ENCODE measurements at regions not wholly inside any gene's neighbourhood (a gene's known extent, or its start where the extent isn't known, plus 50 kb on each side); places are given as distances from the start of the nearest gene placed in this dataset.

DNA sequence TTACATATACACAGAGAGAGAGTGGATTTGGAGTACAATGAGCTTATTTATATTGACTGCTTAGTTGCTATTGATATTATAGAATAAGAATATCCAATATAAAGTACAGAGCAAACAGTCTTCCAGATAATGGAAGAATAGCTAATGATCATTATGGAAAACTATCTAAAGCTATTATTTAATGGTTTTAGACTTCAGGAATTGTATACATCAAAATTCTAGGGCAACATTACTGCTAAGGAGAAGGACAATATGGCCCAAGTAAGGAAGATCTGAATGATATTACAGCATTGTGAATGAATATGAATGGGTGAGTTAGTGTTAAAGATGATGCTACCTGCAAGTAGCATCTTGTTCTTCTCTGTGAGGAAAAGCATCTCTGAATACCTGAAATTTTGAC is 604.2 kb upstream of the PCDH20 start:
- no peak for DNase-seq (ENCODE audit: low read depth)

DNA sequence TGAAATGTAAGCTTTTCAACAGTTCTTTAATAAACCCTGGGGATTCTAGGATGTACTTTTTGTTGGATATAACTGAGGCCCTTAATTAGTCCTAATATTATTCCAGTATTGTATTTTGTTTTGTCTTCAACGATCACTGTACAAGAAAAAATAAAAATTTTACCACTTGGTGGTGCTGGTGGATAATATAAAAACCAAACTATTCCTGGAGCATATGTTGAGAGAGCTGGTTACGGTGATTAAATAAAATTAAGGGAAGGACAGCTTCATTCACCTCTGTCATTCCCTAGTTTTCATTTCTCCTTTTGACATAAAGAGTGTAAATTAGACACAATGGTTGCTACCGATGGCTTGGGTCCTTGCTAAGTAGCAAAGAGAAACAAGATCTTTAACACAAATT is 598.6 kb upstream of the PCDH20 start:
- DNase-seq (ENCODE audit: low read depth), result peak; percentile 1

DNA sequence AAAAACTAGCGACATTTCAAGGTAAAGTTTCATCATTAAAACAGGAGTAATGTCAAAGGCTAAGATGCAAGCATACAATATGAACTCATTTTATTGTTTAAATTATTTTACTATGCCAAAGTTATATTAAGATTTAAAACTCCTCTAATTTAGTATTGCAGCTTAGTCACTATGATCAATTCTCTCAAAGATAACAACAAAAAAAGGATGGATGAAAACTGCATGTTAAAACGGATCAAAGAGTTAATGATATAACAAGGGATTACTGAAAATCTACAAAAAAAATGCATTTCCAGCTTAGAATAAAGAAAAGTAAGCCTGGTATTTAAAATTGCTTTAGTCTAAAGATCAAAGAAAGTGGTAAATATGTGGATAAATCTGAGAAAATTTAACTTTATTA is 587.8 kb upstream of the PCDH20 start:
- DNase-seq (ENCODE audit: low read depth), result no peak

DNA sequence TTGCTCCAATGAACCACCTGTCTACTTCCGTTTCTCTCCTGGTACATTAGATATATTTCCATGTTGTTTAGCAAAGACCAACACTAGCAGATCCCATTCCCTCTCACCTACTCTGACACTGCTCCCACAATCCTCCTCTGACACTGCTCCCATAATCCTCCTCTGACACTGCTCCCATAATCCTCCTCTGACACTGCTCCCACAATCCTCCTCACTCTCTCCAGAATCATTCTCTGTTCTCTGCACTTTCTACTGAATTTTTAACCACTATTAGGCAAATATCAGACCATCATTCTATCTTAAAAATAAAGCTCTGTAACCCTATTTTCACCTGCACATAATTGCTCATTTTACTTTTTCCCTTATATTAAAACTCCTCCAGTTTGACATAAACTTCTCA is 578.5 kb upstream of the PCDH20 start:
- no peak for DNase-seq (ENCODE audit: low read depth)

DNA sequence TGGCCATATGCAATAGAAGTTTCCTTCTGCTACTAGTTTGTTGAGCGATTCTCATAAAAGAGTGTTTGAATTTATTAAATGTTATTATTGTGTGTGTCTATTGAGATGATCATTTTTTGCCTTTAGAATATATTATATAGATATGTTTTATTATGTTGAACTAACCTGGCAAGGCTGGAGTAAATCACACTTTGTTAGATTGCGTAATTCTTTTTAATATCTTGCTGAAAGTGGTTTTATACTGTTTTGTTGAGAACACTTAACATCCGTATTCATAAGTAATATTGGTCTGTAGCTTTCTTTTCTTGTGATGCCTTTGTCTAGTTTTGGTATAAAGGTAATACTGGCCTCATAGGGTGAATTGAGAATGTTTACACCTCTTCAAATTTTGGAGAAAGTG is 574.3 kb upstream of the PCDH20 start:
- DNase-seq (ENCODE audit: low read depth), result no peak

DNA sequence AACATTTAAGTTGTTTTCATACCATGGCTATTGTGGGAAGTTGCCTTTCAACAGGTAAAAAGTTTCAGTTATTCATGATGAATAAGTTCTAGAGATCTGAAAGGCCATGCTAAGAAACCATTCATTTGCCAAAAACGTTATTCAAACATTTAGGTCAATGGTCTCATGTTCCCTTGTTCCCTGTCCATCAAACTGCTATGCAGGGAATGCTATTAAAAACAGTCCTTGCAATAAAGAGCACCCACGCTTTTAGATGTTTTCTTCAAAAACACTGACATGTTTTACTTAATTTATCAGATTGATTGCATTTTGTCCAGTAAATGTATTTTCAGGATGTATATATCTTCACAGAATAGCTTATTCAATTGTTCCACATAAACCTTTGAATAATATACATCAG is 573.2 kb upstream of the PCDH20 start:
- DNase-seq (ENCODE audit: low read depth), result no peak

DNA sequence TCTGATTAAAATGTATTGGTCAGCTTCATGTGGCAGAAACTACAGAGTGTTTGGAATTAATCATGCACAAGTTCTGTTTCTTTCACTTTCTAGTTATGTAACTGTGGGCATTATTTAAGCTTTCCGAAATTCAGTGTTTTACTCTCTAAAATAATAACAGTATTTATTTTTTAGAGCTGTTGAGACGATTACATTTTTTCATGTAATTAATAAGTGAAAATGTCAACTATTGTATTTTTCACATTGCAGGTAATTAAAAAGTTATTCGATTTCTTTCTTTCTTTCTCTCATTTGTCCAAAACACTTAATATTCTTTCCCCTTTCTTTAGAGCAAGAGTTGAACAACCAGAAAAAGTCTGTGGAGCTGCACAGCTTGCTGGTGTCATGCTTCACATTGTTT is 559.4 kb upstream of the PCDH20 start:
- no peak for DNase-seq (ENCODE audit: low read depth)

DNA sequence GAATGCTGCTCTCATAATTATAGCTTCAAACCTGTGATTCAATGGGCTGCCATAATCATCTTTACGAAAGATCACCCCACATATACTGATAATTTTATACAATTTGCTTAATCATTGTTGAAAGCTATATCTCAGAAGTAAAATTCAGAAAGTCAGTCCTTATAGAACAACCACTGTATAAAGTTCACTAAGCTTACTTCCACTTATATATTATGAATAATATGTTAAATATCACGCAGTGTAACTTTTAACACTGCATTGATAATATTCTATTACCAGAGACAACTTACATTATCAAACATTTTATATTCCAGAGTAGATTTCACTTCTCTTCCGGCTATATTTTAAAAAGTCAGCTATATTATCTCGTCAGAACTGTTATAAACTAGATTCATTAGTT is 550.1 kb upstream of the PCDH20 start:
- no peak for DNase-seq (ENCODE audit: low read depth)

DNA sequence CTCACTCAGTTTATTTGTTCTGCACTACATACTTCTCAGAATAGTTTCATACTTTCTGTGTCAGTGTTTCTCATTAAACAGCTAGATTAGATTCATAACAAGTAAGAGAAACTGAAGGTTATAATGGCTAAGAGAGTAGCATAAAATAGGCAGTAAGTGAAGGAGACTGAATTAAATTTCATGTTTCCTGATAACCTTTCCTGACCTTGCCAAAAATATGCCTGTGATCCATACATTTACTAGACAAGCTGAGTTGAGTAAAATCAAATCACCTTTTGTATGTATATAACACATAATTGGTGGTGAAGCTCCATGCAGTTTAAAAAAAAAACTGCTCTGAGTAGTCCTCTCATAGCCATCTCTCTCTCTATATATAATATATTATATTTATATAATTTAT is 545.3 kb upstream of the PCDH20 start:
- no peak for DNase-seq (ENCODE audit: low read depth)

DNA sequence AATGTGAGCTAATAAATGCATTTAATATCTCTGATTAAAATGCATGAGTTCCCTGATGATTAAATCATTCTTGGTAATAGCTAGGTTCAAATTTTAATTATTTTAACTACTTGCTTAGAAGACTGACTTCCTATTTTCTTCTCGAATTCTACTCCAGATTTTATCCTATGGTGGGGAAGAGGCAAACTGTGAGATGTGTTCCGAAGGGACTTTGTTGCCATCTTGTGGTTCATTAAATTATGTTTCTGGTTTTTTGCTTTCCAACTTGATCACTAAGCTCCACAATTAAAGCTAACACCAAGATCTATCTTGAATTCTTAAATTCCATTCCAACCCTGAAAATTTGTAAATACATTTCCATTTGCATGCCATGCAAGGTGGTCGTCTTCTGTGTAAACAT is 538.4 kb upstream of the PCDH20 start:
- DNase-seq (ENCODE audit: low read depth), result peak; percentile 6

DNA sequence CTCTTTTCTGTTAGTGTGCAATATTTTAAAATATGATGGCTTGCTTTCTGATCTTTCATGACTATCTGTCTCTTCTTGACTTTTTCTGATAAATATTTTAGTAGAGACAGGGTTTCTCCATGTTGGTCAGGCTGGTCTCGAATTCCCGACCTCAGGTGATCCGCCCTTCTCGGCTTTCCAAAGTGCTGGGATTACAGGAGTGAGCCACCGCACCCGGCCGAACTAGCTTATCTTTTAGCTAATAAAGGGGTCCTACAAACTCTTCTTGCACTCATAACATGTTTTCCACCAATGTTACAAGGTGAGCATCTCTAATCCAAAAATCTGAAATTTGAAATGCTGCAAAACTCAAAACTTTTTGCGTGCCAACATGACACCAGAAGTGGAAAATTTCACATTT is 535.2 kb upstream of the PCDH20 start:
- DNase-seq (ENCODE audit: low read depth), result no peak

DNA sequence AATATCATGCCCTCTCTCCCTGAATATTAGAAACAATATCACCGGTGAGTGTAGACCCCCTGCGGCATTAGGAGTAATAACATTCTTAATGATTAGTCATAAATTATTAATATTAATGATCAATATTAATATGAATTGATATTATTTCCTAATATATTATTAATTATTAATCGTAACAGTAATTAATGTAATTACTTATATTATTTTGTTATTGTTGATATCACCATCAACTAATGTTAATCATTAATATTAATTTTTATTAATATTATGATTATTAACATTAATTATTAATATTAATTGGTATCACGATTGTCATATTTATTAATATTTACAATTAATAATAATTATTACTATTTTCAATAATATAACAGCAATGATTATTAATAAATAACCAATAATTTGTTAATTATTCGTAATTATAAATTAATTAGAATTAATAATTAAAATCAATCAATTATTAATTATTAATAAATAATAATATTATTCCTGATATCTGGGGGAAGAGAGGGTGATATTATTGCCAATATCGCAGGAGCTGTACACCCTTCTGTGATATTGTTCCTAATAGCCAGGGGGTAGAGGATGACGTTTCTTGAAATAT is 528.8 kb upstream of the PCDH20 start:
- DNase-seq (ENCODE audit: low read depth), result no peak

DNA sequence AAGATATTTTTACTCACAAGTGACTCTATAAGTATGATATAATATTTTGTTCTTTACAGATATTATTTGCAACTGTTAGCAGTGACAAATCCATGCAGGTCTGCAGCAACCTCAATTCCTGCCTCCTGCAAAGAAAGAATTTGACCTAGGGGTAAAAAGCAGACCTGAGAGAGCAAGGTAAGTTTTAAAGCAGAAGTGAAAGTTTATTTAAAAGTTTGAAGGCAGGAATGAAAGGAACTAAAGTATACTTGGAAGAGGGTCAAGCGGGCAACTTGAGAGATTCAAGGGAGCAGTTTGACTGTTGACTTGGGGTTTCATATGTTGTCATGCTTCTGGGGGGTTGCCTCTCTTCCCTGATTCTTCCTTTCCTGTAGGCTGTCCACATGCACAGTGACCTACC is 520.1 kb upstream of the PCDH20 start:
- no peak for DNase-seq (ENCODE audit: low read depth)

DNA sequence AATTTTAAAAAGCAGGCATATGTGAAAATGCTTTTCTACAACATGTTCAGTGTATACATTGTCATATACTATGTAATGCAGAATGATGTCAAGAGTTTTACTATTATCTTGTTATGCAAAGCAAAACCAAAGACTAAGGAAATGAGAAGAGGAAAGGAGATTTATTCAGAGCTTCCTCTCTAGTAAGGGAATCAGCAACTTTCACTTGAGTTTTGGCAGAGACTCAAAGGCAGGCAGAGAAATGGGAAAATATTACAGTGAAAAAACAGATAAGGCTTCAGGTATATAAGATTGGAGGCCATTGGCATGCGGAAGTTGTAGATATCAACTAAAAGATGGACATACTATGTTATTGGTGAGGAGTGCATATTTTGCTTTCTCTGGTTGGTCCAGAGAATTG is 512.0 kb upstream of the PCDH20 start:
- no peak for DNase-seq (ENCODE audit: low read depth)

DNA sequence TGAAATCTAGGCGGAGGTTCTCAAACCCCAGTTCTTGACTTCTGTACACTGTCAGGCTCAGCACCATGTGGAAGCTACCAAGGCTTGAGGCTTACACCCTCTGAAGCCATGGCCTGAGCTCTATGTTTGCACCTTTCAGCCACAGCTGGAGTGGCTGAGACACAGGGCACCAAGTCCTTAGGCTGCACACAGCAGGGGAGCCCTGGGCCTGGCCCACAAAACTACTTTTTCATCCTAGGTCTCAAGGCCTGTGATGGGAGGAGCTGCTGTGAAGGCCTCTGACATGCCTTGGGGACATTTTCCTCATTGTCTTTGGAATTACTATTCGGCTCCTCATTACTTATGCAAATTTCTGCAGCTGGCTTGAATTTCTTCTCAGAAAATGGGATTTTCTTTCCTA is 503.2 kb upstream of the PCDH20 start:
- no peak for DNase-seq (ENCODE audit: low read depth)

DNA sequence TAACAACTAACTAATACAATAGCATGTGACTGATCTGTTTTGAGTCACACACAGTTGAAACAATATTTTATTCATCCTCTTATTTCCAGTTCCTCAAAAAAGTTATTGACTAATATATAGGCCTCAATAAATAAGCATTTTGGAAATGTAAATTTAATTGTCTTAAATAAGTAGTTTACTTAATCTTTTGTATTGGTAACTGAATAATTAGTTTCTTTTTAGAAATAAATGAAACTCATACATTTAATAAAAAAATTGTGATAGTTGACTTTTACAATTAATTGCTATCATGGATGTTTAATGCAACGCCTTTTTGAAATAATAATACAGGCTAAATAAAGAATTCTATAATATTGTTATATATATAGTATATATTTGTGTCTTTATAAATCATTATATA is 500.8 kb upstream of the PCDH20 start:
- no peak for DNase-seq (ENCODE audit: low read depth)

DNA sequence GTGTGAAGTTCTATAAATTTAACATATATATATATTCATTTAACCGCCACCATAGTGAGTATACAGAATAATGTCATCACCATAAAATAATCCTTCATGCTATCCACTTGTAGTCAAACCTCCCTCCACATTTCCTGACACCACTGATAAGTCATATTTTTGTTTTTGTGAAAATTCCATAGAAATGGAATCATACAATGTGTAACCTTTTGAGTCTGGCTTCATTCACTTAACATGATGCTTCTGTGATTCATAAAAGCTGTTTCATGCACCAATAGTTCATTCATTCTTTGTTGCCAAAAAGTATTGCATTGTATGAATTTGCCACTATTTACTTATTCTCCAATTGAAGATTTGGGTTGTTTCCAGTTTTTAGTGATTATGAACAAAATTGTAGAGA is 497.5 kb upstream of the PCDH20 start:
- DNase-seq (ENCODE audit: low read depth), result peak; percentile 15

DNA sequence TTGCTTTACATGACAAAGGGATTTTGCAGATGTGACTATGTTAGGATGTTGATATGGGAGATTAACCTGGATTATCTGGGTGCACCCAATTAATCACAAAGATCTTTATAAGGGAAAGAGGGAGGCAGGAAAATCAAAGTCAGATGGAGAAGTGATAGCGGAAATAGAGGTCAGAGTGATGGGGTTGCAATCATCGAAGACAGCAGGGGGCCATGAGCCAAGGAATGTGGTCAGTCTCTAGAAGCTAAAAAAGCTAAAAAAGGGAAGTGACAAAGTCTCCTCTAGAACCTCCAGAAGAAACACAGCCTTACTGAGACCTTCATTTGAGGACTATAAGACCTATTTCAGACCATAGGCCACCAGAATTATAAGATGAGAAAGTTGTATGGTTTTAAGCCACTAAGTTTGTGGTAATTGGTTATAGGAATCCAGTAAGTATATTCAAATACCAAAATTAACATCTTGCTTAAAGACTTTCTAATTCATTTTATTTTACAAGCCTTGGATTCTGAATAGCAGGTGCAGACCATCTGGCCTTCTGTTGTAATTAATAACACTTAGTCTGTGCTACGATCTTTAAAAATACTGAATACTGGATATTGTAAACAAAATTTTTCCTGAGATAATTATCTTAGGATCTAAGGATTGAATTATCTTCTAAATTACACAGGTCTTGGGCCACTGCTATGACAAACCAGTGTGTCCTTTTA is 493.4 kb upstream of the PCDH20 start:
- DNase-seq (ENCODE audit: low read depth), result no peak

DNA sequence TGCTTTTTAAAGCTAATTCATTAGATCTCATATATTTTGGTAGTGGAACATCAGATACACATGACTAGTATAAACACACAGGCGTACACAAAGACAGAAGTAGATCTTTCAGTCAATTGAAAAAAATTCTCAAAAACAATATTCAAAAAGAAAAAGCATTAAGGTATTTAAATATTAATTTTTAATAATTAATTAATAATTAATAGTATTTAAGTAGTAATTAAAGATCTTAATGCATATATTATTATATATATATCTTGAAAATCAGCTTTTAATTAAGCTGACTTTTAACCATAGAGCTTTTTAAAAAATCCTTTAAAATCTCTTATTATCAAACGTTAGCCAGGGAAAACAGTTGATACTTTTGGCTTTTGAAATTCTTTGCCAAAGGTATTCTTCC is 489.4 kb upstream of the PCDH20 start:
- no peak for DNase-seq (ENCODE audit: low read depth)

DNA sequence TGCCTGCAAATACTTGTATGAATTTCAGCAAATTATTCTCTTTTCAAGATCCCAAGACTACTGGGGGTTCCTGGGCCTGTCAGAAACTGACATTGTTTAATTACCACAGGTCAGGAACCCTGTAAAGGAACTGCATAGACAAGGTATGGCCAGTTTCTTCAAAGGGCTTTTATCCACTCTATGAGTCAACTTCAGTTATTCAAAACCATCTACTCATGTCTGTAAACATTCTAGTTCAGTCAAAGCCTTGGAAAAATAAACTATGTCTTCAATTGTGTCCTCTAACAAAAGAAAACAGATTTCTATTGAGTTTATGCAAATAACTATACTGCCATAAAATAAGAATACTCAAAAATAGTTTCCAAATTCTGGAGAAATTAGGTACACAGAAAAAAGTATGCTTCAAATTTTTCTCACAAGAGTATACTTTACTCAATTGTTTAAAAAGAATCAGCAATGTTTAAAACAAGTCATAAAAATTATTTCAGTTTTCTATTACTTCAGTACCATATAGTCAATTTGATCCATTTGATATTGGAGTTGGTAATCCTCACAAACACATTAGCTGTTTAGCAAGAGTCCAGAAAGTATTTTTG is 486.4 kb upstream of the PCDH20 start:
- no peak for DNase-seq (ENCODE audit: low read depth)

DNA sequence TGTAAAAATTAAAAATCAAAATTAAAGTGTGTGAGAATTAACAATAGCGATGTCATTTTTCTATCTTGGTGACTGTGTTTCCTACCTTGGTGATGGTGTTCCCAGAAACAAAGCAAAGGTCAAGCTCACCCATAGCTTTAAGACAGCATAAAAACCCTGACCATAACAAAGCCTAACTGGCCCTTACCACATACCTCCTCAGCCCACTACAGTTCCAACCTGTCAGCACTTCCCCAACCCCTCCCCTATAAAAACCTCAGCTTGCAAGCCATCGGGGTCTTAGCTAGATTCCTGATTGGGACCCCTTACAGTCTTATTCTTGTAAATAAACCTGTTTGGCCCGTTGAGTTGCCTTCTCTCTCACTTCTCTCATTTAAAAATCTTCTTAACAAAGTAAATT is 484.4 kb upstream of the PCDH20 start:
- DNase-seq (ENCODE audit: low read depth), result no peak

DNA sequence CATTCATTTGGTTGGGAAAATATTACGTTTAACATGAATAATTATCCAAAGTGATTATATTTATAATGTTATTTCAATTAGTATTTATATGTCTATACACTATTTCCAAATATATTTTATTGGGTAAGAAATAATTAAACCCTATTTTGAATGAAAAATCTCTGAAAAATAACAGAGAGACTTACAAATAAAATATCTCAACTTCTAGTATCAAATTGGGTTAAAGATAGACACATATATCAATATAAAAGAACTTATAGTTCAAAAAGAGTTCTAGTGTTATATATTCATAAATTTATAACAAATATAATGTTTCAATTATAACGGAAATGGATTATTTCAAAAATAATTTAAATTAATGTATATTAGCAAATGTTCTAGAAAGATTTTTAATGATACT is 482.6 kb upstream of the PCDH20 start:
- DNase-seq (ENCODE audit: low read depth), result no peak

DNA sequence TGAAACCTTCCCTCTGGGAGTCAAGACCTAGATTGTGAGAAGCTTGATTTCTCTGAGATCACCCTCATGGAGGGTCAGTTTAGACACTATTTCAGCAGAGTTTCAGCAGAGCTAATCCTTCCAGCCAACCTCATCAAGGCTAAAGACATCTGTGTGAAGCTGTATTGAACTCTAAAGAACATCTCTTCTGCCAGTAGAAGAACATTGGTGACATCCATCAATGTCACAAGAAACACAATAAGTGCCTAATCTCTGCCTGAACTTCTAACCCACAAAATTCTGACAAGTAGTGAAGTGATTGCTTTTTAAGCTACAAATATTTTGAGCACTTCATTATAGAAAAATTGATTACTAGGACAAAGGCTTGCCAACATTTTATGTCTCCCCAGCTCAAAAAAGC is 475.8 kb upstream of the PCDH20 start:
- no peak for DNase-seq (ENCODE audit: low read depth)

DNA sequence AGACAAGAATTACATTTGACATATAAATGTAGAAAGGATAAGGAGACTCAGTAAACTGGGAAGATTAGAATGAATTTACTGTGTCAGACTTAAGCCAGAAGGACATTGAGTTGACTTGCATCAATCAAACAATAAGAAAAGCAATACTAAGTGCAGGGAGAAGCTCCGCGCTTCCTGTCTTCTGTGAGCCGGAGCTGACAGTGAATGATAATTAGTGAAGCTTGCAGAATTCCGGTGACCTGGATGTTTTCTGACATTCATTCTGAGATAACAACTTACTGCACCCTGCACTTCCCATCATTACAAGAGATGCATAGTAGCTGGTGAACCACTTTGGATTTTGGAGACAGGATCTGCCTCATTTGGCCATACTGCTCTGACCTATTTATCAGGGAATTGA is 469.2 kb upstream of the PCDH20 start:
- no peak for DNase-seq (ENCODE audit: low read depth)

Data from iris pigment epithelial cell (primary cell).